IMR-90 (cell line): ENCODE measurements at regions not wholly inside any gene's neighbourhood (a gene's known extent, or its start where the extent isn't known, plus 50 kb on each side); places are given as distances from the start of the nearest gene placed in this dataset.

Source experiments
- ATAC-seq: fragments of 200-7000 bp; cut with Tn5 transposase; 2 replicates; pipeline ENCODE4 v1.9.1; 2020; ENCODE audit warnings: low read depth, mild to moderate bottlenecking, moderate library complexity
- BruUV-seq: library from RNA; stranded (reverse); fragments of 400-500 nt; replicated peaks from 2 replicates; lab custom pipeline; 2021; lab: Mats Ljungman, UMichigan
- CTCF ChIA-PET: fragments of 300-600 bp; formaldehyde crosslinking; extraction: SDS; loops from one replicate; lab custom pipeline; 2021; ENCODE audit warnings: antibody characterized with exemption; lab: Yijun Ruan, JAX
- POLR2A ChIA-PET: fragments of 300-600 bp; sonication (Branson Sonifier 250); formaldehyde crosslinking; loops from one replicate; lab custom pipeline; 2022; ENCODE audit warnings: antibody characterized with exemption; ENCODE audit not compliant: unreplicated experiment; lab: Charles Lee
- DNase-seq: peaks from one replicate; pipeline ENCODE4 v3.0.0; 2013
- H2AFZ ChIP-seq: replicated peaks from 2 replicates; pipeline ENCODE3; 2013; ENCODE audit warnings: low read length, mild to moderate bottlenecking; ENCODE audit not compliant: poor library complexity
- H2AK5ac ChIP-seq: 2 replicates; pipeline ENCODE4 v1.6.1; 2013; ENCODE audit warnings: low read depth, low read length, inconsistent platforms
- H2AK9ac ChIP-seq: replicated peaks from 2 replicates; pipeline ENCODE3; 2013; ENCODE audit warnings: mild to moderate bottlenecking, low read depth, low read length, moderate library complexity; ENCODE audit not compliant: poor library complexity
- H2BK120ac ChIP-seq: 2 replicates; pipeline ENCODE4 v1.6.1; 2013; ENCODE audit warnings: low read depth, low read length, inconsistent platforms
- H2BK15ac ChIP-seq: 3 replicates; pipeline ENCODE4 v1.6.1; 2013; ENCODE audit warnings: low read depth, low read length, inconsistent platforms
- H2BK20ac ChIP-seq: 2 replicates; pipeline ENCODE4 v1.6.1; 2013; ENCODE audit warnings: low read depth, mild to moderate bottlenecking, inconsistent platforms, low read length, moderate library complexity
- H2BK5ac ChIP-seq: 2 replicates; pipeline ENCODE4 v1.6.1; 2013; ENCODE audit warnings: mild to moderate bottlenecking, low read depth, low read length, inconsistent platforms; ENCODE audit not compliant: poor library complexity, severe bottlenecking
- H3K14ac ChIP-seq: replicated peaks from 2 replicates; pipeline ENCODE4 v1.6.1; 2013; ENCODE audit warnings: low read depth, low read length, inconsistent platforms
- H3K18ac ChIP-seq: 2 replicates; pipeline ENCODE4 v1.6.1; 2013; ENCODE audit warnings: low read depth, low read length, control low read depth
- H3K23ac ChIP-seq: 2 replicates; pipeline ENCODE4 v1.6.1; 2013; ENCODE audit warnings: low read depth, low read length, inconsistent platforms
- H3K27ac ChIP-seq: 2 replicates; pipeline ENCODE4 v1.5.1; 2013; ENCODE audit warnings: mild to moderate bottlenecking, control low read depth, low read length; ENCODE audit not compliant: insufficient read depth
- H3K27me3 ChIP-seq: 2 replicates; pipeline ENCODE4 v1.6.1; 2013; ENCODE audit warnings: low read length; ENCODE audit not compliant: control insufficient read depth, insufficient read depth
- H3K36me3 ChIP-seq: 2 replicates; pipeline ENCODE4 v1.6.1; 2013; ENCODE audit warnings: low read length, mixed read lengths; ENCODE audit not compliant: control insufficient read depth, insufficient read depth
- H3K4ac ChIP-seq: 2 replicates; pipeline ENCODE4 v1.6.1; 2013; ENCODE audit warnings: low read depth, low read length, inconsistent platforms
- H3K4me1 ChIP-seq: 2 replicates; pipeline ENCODE4 v1.6.1; 2013; ENCODE audit warnings: low read length, mixed read lengths; ENCODE audit not compliant: control insufficient read depth, insufficient read depth
- H3K4me2 ChIP-seq: 2 replicates; pipeline ENCODE4 v1.6.1; 2013; ENCODE audit warnings: low read depth, mild to moderate bottlenecking, control low read depth, low read length, moderate library complexity
- H3K4me3 ChIP-seq: 2 replicates; pipeline ENCODE4 v1.5.1; 2013; ENCODE audit warnings: low read depth, mild to moderate bottlenecking, control low read depth, low read length, moderate library complexity; ENCODE audit not compliant: insufficient read depth
- H3K56ac ChIP-seq: 2 replicates; pipeline ENCODE4 v1.6.1; 2013; ENCODE audit warnings: low read length, inconsistent platforms; ENCODE audit not compliant: insufficient read depth; ENCODE audit errors: extremely low read depth
- H3K79me1 ChIP-seq, 2 experiments: 2 replicates each; pipeline ENCODE4 v1.6.1; 2013; ENCODE audit warnings: low read length in 2 of 2, inconsistent platforms in 1 of 2, low read depth in 1 of 2
- H3K9ac ChIP-seq: 2 replicates; pipeline ENCODE4 v1.6.1; 2013; ENCODE audit warnings: low read depth, low read length, control low read depth
- H3K9me1 ChIP-seq: 2 replicates; pipeline ENCODE4 v1.6.1; 2013; ENCODE audit warnings: low read length, inconsistent platforms; ENCODE audit not compliant: insufficient read depth
- H3K9me3 ChIP-seq: 2 replicates; pipeline ENCODE4 v1.6.1; 2013; ENCODE audit warnings: low read length; ENCODE audit not compliant: control insufficient read depth, insufficient read depth
- H4K20me1 ChIP-seq: 2 replicates; pipeline ENCODE4 v1.6.1; 2013; ENCODE audit warnings: low read length, inconsistent platforms; ENCODE audit not compliant: insufficient read depth
- H4K5ac ChIP-seq: 2 replicates; pipeline ENCODE4 v1.6.1; 2013; ENCODE audit warnings: mild to moderate bottlenecking, low read depth, low read length, control low read depth
- H4K8ac ChIP-seq, 2 experiments: 2 replicates each; pipeline ENCODE4 v1.6.1; 2013; ENCODE audit warnings: low read depth in 2 of 2, low read length in 2 of 2, control low read depth in 1 of 2, inconsistent platforms in 1 of 2
- H4K91ac ChIP-seq: 2 replicates; pipeline ENCODE4 v1.6.1; 2013; ENCODE audit warnings: low read depth, low read length, inconsistent platforms; ENCODE audit not compliant: insufficient read depth
- MAFK ChIP-seq: IDR thresholded peaks from 2 replicates; pipeline ENCODE4 v1.6.1; 2012; ENCODE audit warnings: low read depth, low read length, improper control_type of control experiment
- USF2 ChIP-seq: fragments of 150-350 bp; IDR thresholded peaks from 2 replicates; pipeline ENCODE4 v1.6.1; 2017; ENCODE audit warnings: mild to moderate bottlenecking, antibody characterized with exemption, low read length, low read depth
- dilution Hi-C: fragments of 300-500 bp; cut with HindIII; formaldehyde crosslinking; loops from one replicate; pipeline ENCODE4 v1.14.3; 2018; ENCODE audit warnings: low sequenced_read_pairs; ENCODE audit not compliant: unreplicated experiment
- in situ Hi-C: fragments of 300-500 bp; cut with MboI; formaldehyde crosslinking; loops from 3 replicates; pipeline ENCODE4 v1.14.3; 2019; ENCODE audit warnings: low sequenced_read_pairs, inconsistent platforms, mixed read lengths
- intact Hi-C: fragments of 100-400 bp; cut with micrococcal nuclease; formaldehyde crosslinking; loops from 2 replicates; pipeline ENCODE4 v1.10.0; 2022

GRCh38 chr3:164267053-164267452, 811.2 kb downstream of the SI start:
- Histone ChIP-seq H2BK120ac (no peak overlapping the region), H2AFZ (no peak overlapping the region), H4K5ac (no peak overlapping the region), H3K18ac (no peak overlapping the region), H3K4ac (no peak overlapping the region), H4K8ac (no peak overlapping the region), H4K91ac (no peak overlapping the region), H3K23ac (no peak overlapping the region), H2BK20ac (no peak overlapping the region), H2BK5ac (no peak overlapping the region), H3K4me2 (no peak overlapping the region), H3K4me1 (no peaks in the 10 kb centered on the region), H3K9ac (no peak overlapping the region), H3K4me3 (no peak overlapping the region), H3K56ac (no peak overlapping the region), H3K14ac (no peak overlapping the region), H3K36me3 (no peaks in the 10 kb centered on the region), H3K27ac (no peak overlapping the region), H3K79me1 (no peaks in the 10 kb centered on the region), H2AK5ac (no peak overlapping the region), H2BK15ac (no peak overlapping the region), H3K27me3 (no peaks in the 10 kb centered on the region), H3K9me1 (no peaks in the 10 kb centered on the region), H2AK9ac (no peak overlapping the region), H3K9me3 (peaks cover 6% of the 10 kb centered on the region), H4K20me1 (no peaks in the 10 kb centered on the region)
- in situ Hi-C loops (no loop called here), intact Hi-C loops (no loop called here), dilution Hi-C loops (no loop called here)
- DNase-seq (no peak), ATAC-seq (no peak)
- no TSS peak for BruUV-seq
- TF ChIP-seq MAFK (peak; percentile 88), USF2 (no peak)
- ChIA-PET CTCF (no interaction called here), POLR2A (no interaction called here)
